IPS-NIHi7 (cell line): ENCODE measurements at regions not wholly inside any gene's neighbourhood (a gene's known extent, or its start where the extent isn't known, plus 50 kb on each side); places are given as distances from the start of the nearest gene placed in this dataset.
"Not testable (repeated sequence)": the region's sequence is repeated elsewhere in the genome, so short reads cannot be mapped to it uniquely, and the experiment has no call there.

ENCODE experiments used
- DNase-seq: peaks from one replicate; pipeline ENCODE4 v3.0.0; 2012; ENCODE audit warnings: mixed read lengths; ENCODE audit errors: extremely low spot score

DNA sequence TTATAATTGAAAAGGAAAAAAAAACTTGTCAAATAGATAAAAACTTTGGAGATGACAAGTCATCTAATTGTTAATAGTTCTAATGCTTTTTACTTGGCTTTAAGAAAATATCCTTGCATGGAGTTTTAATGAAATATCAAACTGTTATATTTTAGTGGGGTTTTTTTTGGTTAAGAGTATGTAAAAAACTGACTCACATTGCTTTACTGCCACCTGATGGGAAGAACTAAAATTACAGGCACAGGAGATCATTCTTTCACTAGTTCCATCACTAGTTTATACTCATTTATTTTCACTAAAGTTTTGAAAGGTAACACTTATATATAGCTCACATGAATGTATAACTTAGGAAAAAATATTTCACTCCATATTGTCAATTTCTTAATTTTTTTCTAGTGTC is 309.1 kb downstream of the LMBRD1 start:
- no peak for DNase-seq

DNA sequence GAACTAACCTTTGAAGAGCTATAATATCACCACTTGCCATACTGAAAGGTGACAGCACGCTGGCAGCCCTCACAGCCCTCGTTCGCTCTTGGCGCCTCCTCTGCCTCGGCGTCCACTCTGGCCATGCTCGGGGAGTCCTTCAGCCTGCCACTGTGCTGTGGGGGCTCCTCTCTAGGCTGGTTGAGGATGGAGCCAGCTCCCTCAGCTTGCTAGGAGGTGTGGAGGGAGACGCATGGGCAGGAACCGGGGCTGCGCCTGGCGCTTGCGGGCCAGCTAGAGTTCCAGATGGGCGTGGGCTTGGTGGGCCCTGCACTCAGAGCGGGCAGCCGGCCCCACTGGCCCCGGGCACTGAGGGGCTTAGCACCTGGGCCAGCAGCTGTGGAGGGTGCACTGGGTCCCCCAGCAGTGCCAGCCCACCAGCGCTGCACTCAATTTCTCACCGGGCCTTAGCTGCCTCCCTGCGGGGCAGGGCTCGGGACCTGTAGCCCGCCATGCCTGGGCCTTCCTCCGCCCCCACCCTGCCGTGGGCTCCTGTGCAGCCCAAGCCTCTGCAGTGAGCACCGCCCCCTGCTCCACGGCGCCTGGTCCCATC is 329.7 kb downstream of the LMBRD1 start:
- no peak for DNase-seq

DNA sequence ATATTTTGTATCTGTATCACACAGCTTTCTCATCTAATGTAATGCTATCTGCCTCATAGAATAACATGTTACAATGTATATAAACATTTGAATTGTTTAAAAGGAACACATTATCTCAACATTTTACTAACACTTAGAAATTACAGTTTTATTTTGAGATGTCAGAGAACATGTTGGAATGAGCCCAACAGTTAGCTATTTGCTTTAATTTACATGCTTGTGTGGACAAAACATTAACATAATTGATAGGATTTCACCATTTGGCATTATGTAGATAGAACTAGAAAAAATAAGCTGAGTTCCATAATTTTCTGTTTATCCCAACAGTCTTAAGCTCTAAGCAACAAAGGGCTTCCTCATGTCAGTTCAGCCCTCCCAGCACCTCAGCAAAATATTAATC is 330.9 kb downstream of the LMBRD1 start:
- no peak for DNase-seq

DNA sequence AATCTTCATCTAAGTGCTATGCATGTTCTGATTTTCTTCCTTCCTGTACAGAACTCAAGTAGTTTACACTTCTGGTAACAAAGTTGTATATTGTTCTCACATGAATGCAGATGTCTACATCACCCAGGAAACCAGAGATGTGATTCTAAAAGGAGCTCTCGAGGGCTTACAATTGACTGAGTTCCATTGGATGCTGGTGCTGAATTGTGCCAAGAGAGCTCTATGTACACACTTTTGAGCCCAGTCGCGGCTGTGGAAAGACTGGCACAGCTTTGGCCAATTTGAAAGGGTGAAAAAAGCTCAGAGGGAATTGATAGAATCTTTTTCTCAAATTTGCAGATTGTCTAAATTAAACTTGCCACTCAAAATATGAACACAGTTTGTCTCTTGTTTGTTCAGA is 340.7 kb downstream of the LMBRD1 start:
- no peak for DNase-seq

DNA sequence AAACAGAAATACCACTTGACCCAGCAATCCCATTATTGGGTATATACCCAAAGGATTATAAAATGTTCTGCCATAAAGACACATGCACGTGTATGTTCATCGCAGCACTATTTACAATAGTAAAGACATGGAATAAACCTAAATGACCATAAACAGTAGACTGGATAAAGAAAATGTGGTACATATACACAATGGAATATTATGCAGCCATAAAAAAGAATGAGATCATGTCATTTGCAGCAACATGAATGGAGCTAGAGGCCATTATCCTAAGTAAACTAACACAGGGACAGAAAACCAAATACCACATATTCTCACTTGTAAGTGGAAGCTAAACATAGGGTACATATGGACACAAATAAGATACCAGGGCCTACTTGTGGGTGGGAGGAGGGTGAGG is 342.2 kb downstream of the LMBRD1 start:
- DNase-seq: not testable (repeated sequence)

DNA sequence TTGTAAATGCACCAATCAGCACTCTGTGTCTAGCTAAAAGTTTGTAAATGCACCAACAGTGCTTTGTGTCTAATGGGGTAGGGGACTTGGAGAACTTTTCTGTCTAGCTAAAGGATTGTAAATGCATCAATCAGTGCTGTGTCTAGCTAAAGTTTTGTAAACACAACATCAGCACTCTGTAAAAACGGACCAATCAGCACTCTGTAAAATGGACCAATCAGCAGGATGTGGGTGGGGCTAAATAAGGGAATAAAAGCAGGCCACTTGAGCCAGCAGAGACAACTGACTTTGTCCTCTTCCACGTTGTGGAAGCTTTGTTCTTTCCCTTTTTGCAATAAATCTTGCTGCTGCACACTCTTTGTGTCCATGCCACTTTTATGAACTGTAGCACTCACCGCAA is 346.3 kb downstream of the LMBRD1 start:
- not testable (repeated sequence) for DNase-seq

DNA sequence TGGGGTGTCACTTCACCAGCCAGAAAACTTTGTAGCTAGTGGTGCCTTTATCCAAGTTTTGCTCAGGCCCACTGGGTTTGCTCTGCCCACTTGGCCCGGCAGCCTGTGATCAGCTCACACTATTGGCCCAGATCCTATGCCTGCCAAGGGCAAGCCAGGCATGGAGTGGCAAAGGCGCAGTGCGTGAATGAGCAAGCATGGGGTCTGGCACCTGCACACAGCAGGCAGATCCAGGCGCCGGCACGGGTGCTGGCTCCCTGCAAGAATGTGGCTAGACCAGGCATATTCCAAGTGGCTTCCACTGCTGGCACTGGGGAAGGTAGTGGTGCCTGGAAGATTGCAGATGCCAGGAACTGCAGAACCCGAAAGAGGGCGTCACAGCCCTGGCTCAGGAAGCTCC is 346.9 kb downstream of the LMBRD1 start:
- DNase-seq: no peak
